BJ (cell line): ENCODE measurements at regions not wholly inside any gene's neighbourhood (a gene's known extent, or its start where the extent isn't known, plus 50 kb on each side); places are given as distances from the start of the nearest gene placed in this dataset.

ENCODE experiments used
- CTCF ChIA-PET: fragments of 350-600 bp; formaldehyde crosslinking; extraction: SDS; loops from one replicate; lab custom pipeline; 2021; ENCODE audit warnings: antibody characterized with exemption, inconsistent platforms; lab: Yijun Ruan, JAX
- POLR2A ChIA-PET: fragments of 300-600 bp; sonication (Branson Sonifier 250); formaldehyde crosslinking; extraction: SDS; loops from one replicate; lab custom pipeline; 2021; ENCODE audit warnings: antibody characterized with exemption; lab: Charles Lee
- DNase-seq: peaks from one replicate; pipeline ENCODE4 v3.0.0-alpha.2; 2011; ENCODE audit warnings: low read depth
- H3K27me3 ChIP-seq: 2 replicates; pipeline ENCODE4 v1.6.0; 2011; ENCODE audit warnings: low read length; ENCODE audit not compliant: control insufficient read depth, insufficient read depth
- H3K36me3 ChIP-seq: 2 replicates; pipeline ENCODE4 v1.5.1; 2011; ENCODE audit warnings: low read length; ENCODE audit not compliant: control insufficient read depth, insufficient read depth
- H3K4me3 ChIP-seq: 2 replicates; pipeline ENCODE4 v1.5.1; 2011; ENCODE audit warnings: low read depth, mild to moderate bottlenecking, control low read depth, low read length
- TF ChIP-seq, protein P1 (sequence below): IDR thresholded peaks from 2 replicates; pipeline ENCODE4 v1.5.1; 2011; ENCODE audit warnings: low read depth, mild to moderate bottlenecking, control low read depth, inconsistent platforms, low read length, moderate library complexity; ENCODE audit not compliant: insufficient read depth

DNA sequence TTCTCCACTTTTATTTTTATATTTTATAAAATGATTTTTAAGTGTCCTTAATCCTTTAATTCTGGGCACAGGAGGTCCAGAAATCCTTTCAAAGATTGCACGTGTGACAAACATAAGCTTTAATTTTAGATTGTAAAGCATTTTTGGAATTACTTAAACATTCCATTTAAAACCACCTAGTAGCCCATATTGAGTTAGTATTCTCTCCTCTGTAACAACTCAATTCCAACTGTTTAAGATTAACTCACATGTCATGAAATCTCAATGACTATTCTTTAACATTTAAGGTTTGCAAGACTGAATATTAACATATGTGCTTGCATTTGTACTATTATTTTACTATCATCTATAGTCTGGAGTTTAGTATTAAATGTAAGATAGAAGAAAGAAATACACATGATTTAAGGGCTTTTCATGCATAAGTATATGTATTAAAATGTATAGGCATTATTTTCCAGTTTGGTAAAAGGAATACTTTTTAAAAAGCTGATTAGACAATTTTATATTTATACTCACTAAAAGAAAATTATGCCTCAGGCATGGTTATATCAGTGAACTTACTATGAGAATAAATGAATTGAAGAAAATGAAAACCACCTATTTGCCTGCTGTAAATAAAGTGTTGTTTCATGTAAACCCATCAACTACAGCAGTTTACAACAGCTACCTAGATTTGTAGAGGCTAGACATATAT is 776.9 kb downstream of the SLC6A15 start:
- Histone ChIP-seq H3K4me3 (no peak overlapping the region), H3K27me3 (no peaks in the 10 kb centered on the region), H3K36me3 (no peaks in the 10 kb centered on the region)
- POLR2A ChIA-PET = no interaction called here
- no peak for DNase-seq
- CTCF ChIA-PET = interaction anchor here (0.8 kb wide), 1 partner anchor 309 kb away, joined by 3 read pairs; no protein-coding TSS in a partner anchor
- TF ChIP-seq, protein P1, sequence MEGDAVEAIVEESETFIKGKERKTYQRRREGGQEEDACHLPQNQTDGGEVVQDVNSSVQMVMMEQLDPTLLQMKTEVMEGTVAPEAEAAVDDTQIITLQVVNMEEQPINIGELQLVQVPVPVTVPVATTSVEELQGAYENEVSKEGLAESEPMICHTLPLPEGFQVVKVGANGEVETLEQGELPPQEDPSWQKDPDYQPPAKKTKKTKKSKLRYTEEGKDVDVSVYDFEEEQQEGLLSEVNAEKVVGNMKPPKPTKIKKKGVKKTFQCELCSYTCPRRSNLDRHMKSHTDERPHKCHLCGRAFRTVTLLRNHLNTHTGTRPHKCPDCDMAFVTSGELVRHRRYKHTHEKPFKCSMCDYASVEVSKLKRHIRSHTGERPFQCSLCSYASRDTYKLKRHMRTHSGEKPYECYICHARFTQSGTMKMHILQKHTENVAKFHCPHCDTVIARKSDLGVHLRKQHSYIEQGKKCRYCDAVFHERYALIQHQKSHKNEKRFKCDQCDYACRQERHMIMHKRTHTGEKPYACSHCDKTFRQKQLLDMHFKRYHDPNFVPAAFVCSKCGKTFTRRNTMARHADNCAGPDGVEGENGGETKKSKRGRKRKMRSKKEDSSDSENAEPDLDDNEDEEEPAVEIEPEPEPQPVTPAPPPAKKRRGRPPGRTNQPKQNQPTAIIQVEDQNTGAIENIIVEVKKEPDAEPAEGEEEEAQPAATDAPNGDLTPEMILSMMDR = no peak

DNA sequence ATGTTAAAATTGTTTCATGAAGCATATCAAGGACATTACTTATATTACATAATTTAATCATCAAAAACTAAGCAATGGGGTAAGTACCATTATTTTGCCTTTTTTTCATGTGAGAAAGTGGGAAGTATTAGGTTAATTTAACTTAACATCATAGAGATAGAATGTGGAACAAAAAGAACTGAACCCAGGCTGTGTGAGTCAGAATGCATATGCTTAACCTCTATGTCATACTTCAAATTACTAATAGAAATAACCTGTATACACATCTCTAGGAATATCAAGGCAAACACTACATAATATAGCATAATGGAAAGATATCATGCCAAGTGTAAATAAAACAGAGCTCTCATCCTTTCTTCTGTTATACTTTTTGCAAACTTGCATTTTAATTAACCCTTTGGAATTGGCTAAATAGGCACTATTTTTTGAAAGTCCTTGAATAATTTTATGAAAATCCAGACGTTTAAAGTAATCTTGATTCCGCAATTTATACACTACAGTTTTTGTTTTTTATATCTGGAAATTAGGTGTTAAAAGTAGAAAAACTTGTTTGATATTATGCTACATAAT is 777.7 kb downstream of the SLC6A15 start:
- TF ChIP-seq, protein P1 = no peak
- no peak overlapping the region for H3K4me3 ChIP-seq
- ChIA-PET CTCF (no interaction called here), POLR2A (no interaction called here)
- H3K27me3 ChIP-seq = no peaks in the 10 kb centered on the region
- DNase-seq = no peak
- no peaks in the 10 kb centered on the region for H3K36me3 ChIP-seq

DNA sequence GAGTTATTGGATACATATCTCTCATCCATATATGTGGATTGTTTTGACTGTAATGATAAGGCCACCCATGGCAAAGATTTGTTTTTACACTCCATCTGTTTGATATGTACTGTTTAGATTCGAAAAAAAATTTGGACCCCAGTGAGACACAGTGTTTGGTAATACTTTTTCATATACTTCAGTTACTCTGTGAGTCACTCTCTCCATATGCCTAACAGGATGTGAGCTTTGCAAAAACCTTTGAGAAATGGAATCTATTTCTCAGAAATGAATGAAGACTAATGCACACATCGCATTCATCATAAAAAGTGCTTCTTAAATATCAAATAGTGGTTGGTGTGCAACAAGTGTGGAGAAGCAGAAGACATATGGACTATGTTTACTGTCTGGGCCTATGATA is 781.5 kb downstream of the SLC6A15 start:
- TF ChIP-seq, protein P1 = no peak
- ChIA-PET CTCF (no interaction called here), POLR2A (no interaction called here)
- no peak overlapping the region for H3K4me3 ChIP-seq
- peak; percentile 17 for DNase-seq
- H3K27me3 ChIP-seq = no peaks in the 10 kb centered on the region
- H3K36me3 ChIP-seq = no peaks in the 10 kb centered on the region

DNA sequence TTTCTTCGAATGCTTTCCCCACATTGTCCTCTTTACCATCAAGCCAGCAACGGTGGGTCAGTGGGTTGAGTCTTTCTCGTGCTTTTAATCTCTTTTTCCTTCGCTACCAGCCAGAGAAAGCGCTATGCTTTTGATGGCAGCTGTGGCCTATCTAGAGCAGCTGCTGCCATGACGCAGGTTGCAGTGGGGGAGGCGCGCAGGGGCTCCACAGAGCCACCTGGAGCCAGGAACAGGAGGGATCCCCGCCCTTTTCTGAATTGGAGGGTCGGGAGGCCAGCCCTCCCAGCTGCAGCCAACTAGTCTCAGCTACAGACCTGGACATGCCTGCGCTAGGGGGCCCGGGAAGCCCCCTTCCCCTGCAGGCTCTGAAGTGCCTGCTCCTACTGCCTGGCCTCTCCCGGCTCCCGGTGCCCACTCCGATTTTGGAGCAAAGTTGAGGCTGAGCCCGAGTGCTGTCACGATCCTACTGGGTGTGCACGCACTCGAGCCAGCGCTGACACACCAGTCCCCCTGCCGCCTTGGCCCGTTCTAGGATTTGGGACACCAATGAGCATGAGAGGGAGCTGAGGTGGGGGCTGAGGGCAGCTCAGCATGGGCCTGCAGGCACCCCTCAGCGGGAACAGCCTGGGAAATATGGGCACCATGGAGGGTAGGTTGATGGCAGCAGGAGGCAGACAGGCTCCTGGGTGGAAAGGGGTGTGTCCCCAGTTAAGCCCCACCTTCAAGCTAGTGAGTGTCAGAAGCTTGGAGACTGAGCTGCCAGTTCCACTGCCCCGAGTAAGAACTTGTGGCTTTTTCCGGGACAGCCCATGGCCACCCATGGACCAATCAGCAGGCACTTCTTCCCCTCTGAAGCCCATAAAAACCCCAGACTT is 784.2 kb downstream of the SLC6A15 start:
- Histone ChIP-seq H3K36me3 (no peaks in the 10 kb centered on the region), H3K27me3 (no peaks in the 10 kb centered on the region), H3K4me3 (no peak overlapping the region)
- POLR2A ChIA-PET = no interaction called here
- CTCF ChIA-PET = no interaction called here
- TF ChIP-seq, protein P1 = no peak
- no peak for DNase-seq

DNA sequence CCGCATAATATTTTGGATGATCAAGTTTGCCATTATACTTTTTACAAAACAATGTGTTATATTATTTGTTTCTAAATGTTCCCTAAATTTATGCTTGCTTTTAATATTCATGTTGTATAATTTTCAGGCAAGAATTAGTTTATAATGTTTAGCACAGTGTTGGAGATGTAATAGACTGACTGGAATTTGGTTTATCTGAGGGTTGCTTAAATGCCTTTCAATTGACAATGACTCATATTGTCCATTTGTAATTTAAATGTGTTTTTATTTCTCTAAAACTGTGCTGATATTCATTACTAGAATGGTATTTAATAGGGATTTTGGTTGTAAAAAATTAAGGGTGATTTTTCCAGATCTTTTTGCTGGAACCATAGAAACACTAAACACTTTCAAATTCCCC is 788.4 kb downstream of the SLC6A15 start:
- Histone ChIP-seq H3K27me3 (no peaks in the 10 kb centered on the region), H3K4me3 (no peak overlapping the region), H3K36me3 (no peaks in the 10 kb centered on the region)
- ChIA-PET CTCF (no interaction called here), POLR2A (no interaction called here)
- TF ChIP-seq, protein P1 = no peak
- DNase-seq = no peak
